Fibroblast of villous mesenchyme (primary cell): ENCODE measurements at regions not wholly inside any gene's neighbourhood (a gene's known extent, or its start where the extent isn't known, plus 50 kb on each side); places are given as distances from the start of the nearest gene placed in this dataset.
"Not testable (repeated sequence)": the region's sequence is repeated elsewhere in the genome, so short reads cannot be mapped to it uniquely, and the experiment has no call there.

Experiments used
- DNase-seq: peaks from one replicate; pipeline ENCODE4 v3.0.0-alpha.2; 2010; ENCODE audit warnings: low read depth
- H3K4me3 ChIP-seq: 2 replicates; pipeline ENCODE4 v1.5.1; 2011; ENCODE audit warnings: low read depth, mild to moderate bottlenecking, low read length
- TF ChIP-seq, protein P1 (sequence below): IDR thresholded peaks from 2 replicates; pipeline ENCODE4 v1.5.1; 2012; ENCODE audit warnings: low read depth, mild to moderate bottlenecking, low read length; ENCODE audit not compliant: insufficient read depth

DNA sequence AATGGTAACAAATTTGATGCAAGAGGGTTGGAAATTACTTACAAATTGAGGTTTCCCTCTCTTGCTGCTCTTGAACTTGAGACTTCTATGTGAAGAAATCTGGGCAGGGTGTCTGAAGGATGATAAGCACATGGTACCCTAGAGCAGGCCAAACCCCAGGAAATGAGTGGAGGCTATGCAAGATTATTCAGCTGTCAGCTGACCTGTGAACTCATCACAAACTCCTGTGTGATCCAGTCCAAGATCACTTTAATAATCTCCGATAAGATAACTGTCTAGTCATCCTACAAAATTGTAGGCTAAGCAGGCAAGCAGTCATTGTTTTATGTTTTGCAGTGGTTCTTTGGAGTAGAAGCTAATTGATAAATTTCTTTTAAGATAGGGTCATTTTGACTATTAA is 213.1 kb downstream of the BTBD3 start:
- TF ChIP-seq, protein P1, sequence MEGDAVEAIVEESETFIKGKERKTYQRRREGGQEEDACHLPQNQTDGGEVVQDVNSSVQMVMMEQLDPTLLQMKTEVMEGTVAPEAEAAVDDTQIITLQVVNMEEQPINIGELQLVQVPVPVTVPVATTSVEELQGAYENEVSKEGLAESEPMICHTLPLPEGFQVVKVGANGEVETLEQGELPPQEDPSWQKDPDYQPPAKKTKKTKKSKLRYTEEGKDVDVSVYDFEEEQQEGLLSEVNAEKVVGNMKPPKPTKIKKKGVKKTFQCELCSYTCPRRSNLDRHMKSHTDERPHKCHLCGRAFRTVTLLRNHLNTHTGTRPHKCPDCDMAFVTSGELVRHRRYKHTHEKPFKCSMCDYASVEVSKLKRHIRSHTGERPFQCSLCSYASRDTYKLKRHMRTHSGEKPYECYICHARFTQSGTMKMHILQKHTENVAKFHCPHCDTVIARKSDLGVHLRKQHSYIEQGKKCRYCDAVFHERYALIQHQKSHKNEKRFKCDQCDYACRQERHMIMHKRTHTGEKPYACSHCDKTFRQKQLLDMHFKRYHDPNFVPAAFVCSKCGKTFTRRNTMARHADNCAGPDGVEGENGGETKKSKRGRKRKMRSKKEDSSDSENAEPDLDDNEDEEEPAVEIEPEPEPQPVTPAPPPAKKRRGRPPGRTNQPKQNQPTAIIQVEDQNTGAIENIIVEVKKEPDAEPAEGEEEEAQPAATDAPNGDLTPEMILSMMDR: no peak
- DNase-seq: peak; percentile 44
- H3K4me3 ChIP-seq: no peak overlapping the region

DNA sequence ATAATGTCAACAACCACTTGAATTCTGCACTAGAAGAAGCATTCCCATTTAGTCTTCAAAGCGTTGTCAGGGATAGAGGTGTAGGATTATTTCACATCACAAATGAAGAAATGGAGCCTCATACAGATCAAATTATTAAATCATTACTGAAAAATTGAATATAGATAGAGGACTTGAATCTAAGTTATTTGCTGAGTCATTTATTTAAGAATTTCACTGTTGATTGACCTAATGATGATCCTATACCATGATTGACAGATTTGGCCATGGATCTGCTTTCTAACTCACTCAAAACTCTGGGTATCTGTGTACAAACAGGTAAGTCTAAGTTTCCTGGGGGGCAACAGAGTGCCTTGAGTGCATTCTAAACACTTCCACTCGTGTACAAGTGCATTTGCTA is 215.9 kb downstream of the BTBD3 start:
- no peak overlapping the region for H3K4me3 ChIP-seq
- TF ChIP-seq, protein P1: no peak
- no peak for DNase-seq

DNA sequence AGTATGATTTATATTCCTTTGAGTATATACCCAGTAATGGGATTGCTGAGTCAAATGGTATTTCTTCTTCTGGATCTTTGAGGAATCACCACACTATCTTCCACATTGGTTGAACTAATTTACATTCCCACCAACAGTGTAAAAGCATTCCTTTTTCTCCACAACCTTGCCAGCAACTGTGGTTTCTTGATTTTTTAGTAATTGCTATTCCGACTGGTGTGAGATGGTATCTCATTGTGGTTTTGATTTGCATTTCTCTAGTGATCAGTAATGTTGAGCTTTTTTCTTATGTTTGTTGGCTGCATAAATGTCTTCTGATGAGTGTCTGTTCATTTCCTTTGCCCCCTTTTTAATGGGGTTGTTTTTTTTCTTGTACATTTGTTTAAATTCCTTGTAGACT is 228.3 kb downstream of the BTBD3 start:
- peak; percentile 24 for DNase-seq
- not testable (repeated sequence) for H3K4me3 ChIP-seq

DNA sequence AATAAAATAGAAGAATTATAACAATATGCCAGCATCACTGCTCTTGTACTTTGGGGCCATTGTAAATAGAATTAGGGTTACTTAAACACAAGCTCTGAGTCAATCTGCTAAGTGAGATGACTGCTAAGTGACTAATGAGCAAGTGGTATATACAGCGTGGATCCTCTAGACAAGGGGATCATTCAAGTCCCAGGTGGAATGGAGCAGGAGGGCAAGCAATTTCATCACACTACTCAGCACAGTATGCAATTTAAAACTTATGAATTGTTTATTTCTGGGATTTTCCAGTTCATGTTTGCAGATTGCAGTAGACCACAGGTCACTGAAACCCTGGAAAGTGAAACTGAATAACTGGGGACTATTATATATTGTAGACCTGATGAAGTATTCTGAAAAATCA is 235.3 kb downstream of the BTBD3 start:
- H3K4me3 ChIP-seq: no peak overlapping the region
- DNase-seq: peak; percentile 79
- TF ChIP-seq, protein P1: no peak

DNA sequence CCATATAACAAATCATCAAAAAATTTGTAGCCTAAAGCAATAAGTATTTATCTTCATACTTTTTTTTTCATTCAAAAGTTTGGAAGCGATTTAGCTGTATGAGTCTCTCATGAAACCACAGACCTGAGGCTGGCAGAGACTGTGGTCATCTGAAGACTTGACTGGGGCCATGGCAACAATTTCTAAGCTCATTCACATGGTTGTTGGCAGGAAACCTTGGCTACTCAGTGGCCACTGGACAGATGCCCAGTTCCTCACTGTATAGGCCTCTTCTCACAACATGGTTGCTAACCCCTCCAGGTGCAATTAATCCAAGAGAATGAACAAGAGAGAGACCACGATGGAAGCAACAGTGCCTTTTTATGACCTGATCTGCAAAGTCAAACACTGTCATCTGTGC is 235.9 kb downstream of the BTBD3 start:
- no peak overlapping the region for H3K4me3 ChIP-seq
- TF ChIP-seq, protein P1: no peak
- peak; percentile 51 for DNase-seq

DNA sequence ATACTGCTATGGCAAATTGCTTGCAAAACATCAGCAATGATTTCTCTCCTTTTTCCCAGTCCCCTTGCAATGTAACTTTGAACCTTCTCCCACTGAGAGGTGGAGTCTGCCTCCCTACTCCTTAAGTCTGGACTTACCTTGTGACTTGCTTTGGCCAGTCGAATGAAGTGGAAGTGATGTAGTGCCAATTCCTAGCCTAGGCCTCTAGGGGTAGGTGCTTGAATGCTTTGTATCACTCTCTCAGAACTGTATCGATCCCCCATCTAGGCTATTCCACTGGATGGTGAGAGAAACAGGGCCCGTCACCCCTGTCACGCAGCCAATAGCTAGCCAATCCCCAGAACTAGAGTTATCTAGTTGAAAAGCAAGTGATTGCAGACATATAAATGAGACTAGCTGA is 238.6 kb downstream of the BTBD3 start:
- TF ChIP-seq, protein P1: no peak

DNA sequence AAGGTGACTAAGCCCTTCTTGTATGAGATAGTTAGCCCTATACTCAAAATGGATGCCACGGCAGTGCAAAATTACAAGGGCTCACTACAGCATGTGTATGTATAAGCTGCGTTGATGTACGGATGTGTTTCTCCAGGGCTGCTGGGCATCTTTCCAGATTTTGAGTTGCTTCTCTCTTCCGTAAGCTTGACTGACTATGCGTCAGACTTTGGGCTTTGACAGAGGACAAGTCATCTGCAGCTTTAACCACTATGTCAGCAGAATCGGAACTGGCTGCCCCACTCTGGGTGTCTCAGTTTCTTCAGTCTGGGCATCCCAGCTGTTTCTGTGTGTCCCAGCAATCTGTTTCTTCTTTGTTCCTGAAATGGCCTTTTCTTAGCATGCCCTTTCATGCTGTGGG is 241.6 kb downstream of the BTBD3 start:
- DNase-seq: no peak
- TF ChIP-seq, protein P1: no peak
- no peak overlapping the region for H3K4me3 ChIP-seq

More for the DNA sequence above, 238.6 kb downstream of the BTBD3 start:
- no peak overlapping the region for H3K4me3 ChIP-seq
- DNase-seq: no peak
